ENCODE measurements at regions not wholly inside any gene's neighbourhood (a gene's known extent, or its start where the extent isn't known, plus 50 kb on each side); places are given as distances from the start of the nearest gene placed in this dataset.

GRCh38 chr6:168885196-168885595 lies 368.4 kb downstream of the THBS2 start:
- no peak for TF ChIP-seq CTCF (conservative IDR thresholded peaks at IDR 0.05 in 1 of 2, IDR thresholded peaks at IDR 0.05 in 1 of 2; ENCODE audit: extremely low read depth in 1 of 2, insufficient read depth in 1 of 2, low read depth in 1 of 2, low read length in 2 of 2)
- no peak for TF ChIP-seq EZH2 (IDR thresholded peaks at IDR 0.05; ENCODE audit: borderline replicate concordance, low read length)

Data from mammary epithelial cell (primary cell).